HepG2 (cell line): ENCODE measurements at regions not wholly inside any gene's neighbourhood (a gene's known extent, or its start where the extent isn't known, plus 50 kb on each side); places are given as distances from the start of the nearest gene placed in this dataset.

Experiments
- ATAC-seq: fragments of 200-7000 bp; cut with Tn5 transposase; 3 replicates; pipeline ENCODE4 v1.9.1; 2020; ENCODE audit warnings: mild to moderate bottlenecking, moderate library complexity
- BruUV-seq: library from RNA; stranded (reverse); fragments of 400-500 nt; replicated peaks from 2 replicates; lab custom pipeline; 2021; lab: Mats Ljungman, UMichigan
- CTCF ChIA-PET: fragments of 300-600 bp; formaldehyde crosslinking; extraction: SDS; loops from one replicate; lab custom pipeline; 2021; ENCODE audit warnings: low total read pairs, inconsistent platforms, low intra/inter-chr PET ratio; lab: Yijun Ruan, JAX
- POLR2A ChIA-PET: fragments of 350-600 bp; sonication (Branson Sonifier 250); formaldehyde crosslinking; loops from one replicate; lab custom pipeline; 2020; ENCODE audit warnings: antibody characterized with exemption, inconsistent platforms; lab: Yijun Ruan, JAX
- DNase-seq: peaks from one replicate; pipeline ENCODE4 v3.0.0-alpha.2; 2015; ENCODE audit warnings: low spot score
- FAIRE-seq: peaks from 3 replicates; lab custom pipeline; 2011; peaks lifted over from hg19 to GRCh38; lab: Jason Lieb, UNC
- H2AFZ ChIP-seq: one replicate; pipeline ENCODE4 v1.6.1; 2011; ENCODE audit warnings: low read length, inconsistent platforms
- H3K27ac ChIP-seq: fragments of 300-600 bp; 3 replicates; pipeline ENCODE4 v1.8.0; 2011; ENCODE audit warnings: mixed run types, mild to moderate bottlenecking, mixed read lengths, low read length, inconsistent platforms; ENCODE audit not compliant: insufficient read depth; ENCODE audit errors: extremely low read length
- H3K27me3 ChIP-seq, 2 experiments: fragments of 200-600 bp in 1 of 2; 2 replicates in 1 of 2; 3 replicates in 1 of 2; pipeline versions ENCODE4 v1.6.0 to v1.8.0; 2011; ENCODE audit warnings: low read length in 2 of 2, mild to moderate bottlenecking in 2 of 2, moderate library complexity in 2 of 2, inconsistent platforms in 1 of 2; ENCODE audit not compliant: insufficient read depth in 2 of 2, control insufficient read depth in 1 of 2
- H3K36me3 ChIP-seq, 2 experiments: fragments of 200-600 bp in 1 of 2; replicated peaks in 1 of 2; 2 replicates in 1 of 2; 3 replicates in 1 of 2; pipeline versions ENCODE4 v1.5.1 to v1.8.0; 2011; ENCODE audit warnings: low read length in 2 of 2, inconsistent platforms in 1 of 2; ENCODE audit not compliant: insufficient read depth in 2 of 2, control insufficient read depth in 1 of 2
- H3K4me1 ChIP-seq: 2 replicates; pipeline ENCODE4 v1.5.1; 2012; ENCODE audit warnings: low read length, inconsistent platforms; ENCODE audit not compliant: insufficient read depth
- H3K4me2 ChIP-seq: 2 replicates; pipeline ENCODE4 v1.6.0; 2011; ENCODE audit warnings: low read depth, low read length, inconsistent platforms
- H3K4me3 ChIP-seq, 3 experiments: fragments of 200-600 bp in 1 of 3; sonication (generic), shearing (Covaris generic) in 1 of 3; replicated peaks in 1 of 3; 2 replicates each; pipeline ENCODE4 v1.5.1; 2011 to 2016; ENCODE audit warnings: low read length in 3 of 3, inconsistent platforms in 2 of 3, low read depth in 2 of 3, mild to moderate bottlenecking in 2 of 3, control low read depth in 1 of 3, mixed read lengths in 1 of 3; ENCODE audit not compliant: insufficient read depth in 1 of 3
- H3K79me2 ChIP-seq: one replicate; pipeline ENCODE4 v1.6.1; 2011; ENCODE audit warnings: low read length, inconsistent platforms; ENCODE audit not compliant: insufficient read depth
- H3K9ac ChIP-seq: 2 replicates; pipeline ENCODE4 v1.6.0; 2011; ENCODE audit warnings: mild to moderate bottlenecking, low read depth, low read length, inconsistent platforms; ENCODE audit not compliant: insufficient read depth
- H3K9me3 ChIP-seq: 2 replicates; pipeline ENCODE4 v1.5.1; 2012; ENCODE audit warnings: mild to moderate bottlenecking, low read length
- H4K20me1 ChIP-seq: 2 replicates; pipeline ENCODE4 v1.6.0; 2011; ENCODE audit warnings: inconsistent platforms, mild to moderate bottlenecking, low read length, moderate library complexity; ENCODE audit not compliant: insufficient read depth
- CHCHD3 ChIP-seq: sonication (generic); formaldehyde crosslinking; IDR thresholded peaks from 2 replicates; pipeline ENCODE4 v1.8.0; 2022; ENCODE audit warnings: mild to moderate bottlenecking, missing genetic modification reagents, moderate library complexity
- FOXP4 ChIP-seq: sonication (generic); formaldehyde crosslinking; IDR thresholded peaks from 2 replicates; pipeline ENCODE4 v1.4.0; 2020; ENCODE audit warnings: missing genetic modification reagents
- HOXA5 ChIP-seq: sonication (generic); formaldehyde crosslinking; IDR thresholded peaks from 2 replicates; pipeline ENCODE4 v1.4.0; 2020; ENCODE audit warnings: missing genetic modification reagents
- IKZF5 ChIP-seq: IDR thresholded peaks from 2 replicates; pipeline ENCODE4 v1.6.1; 2018; ENCODE audit warnings: missing genetic modification reagents, mild to moderate bottlenecking, missing compliant biosample characterization
- KDM5A ChIP-seq: fragments of 200-600 bp; sonication (generic); IDR thresholded peaks from 2 replicates; pipeline ENCODE4 v1.7.0; 2018; ENCODE audit warnings: antibody characterized with exemption, mild to moderate bottlenecking, low read length, borderline replicate concordance
- REXO4 ChIP-seq: sonication (generic); formaldehyde crosslinking; IDR thresholded peaks from 2 replicates; pipeline ENCODE4 v1.8.0; 2022; ENCODE audit warnings: missing genetic modification reagents, mild to moderate bottlenecking, borderline replicate concordance
- RXRA ChIP-seq: sonication (generic); formaldehyde crosslinking; IDR thresholded peaks from 2 replicates; pipeline ENCODE4 v1.5.1; 2020; ENCODE audit warnings: missing genetic modification reagents
- ZBTB2 ChIP-seq: sonication (generic); formaldehyde crosslinking; IDR thresholded peaks from 2 replicates; pipeline ENCODE4 v1.8.0; 2022; ENCODE audit warnings: low read depth, missing genetic modification reagents
- ZNF570 ChIP-seq: sonication (generic); formaldehyde crosslinking; IDR thresholded peaks from 2 replicates; pipeline ENCODE4 v1.4.0; 2020; ENCODE audit warnings: mild to moderate bottlenecking, missing genetic modification reagents, borderline replicate concordance
- ZNF574 ChIP-seq: sonication (generic); formaldehyde crosslinking; IDR thresholded peaks from 2 replicates; pipeline ENCODE4 v1.4.0; 2020; ENCODE audit warnings: missing genetic modification reagents
- ZNF724P ChIP-seq: sonication (generic); formaldehyde crosslinking; IDR thresholded peaks from 2 replicates; pipeline ENCODE4 v1.8.0; 2022; ENCODE audit warnings: missing genetic modification reagents, borderline replicate concordance
- ZNF737 ChIP-seq: sonication (generic); formaldehyde crosslinking; IDR thresholded peaks from 2 replicates; pipeline ENCODE4 v1.5.0; 2020; ENCODE audit warnings: missing genetic modification reagents, mild to moderate bottlenecking, borderline replicate concordance
- WGBS: methylation state at CpG from one replicate; pipeline ENCODE4 v1.1.6; 2017; ENCODE audit warnings: low lambda C conversion rate; 5-methylcytosine and 5-hydroxymethylcytosine counted together
- in situ Hi-C: cut with HindIII; loops from 2 replicates; pipeline ENCODE4 v1.10.0; 2017; ENCODE audit warnings: low pct_unique_long_range_greater_than_20kb; ENCODE audit not compliant: extremely low pct_ligation_motif_present
- intact Hi-C: fragments of 100-400 bp; cut with micrococcal nuclease; formaldehyde crosslinking; loops from one replicate; pipeline ENCODE4 v1.10.0; 2022; ENCODE audit not compliant: unreplicated experiment

- no peak for TF ChIP-seq CHCHD3
- TF ChIP-seq RXRA (CRISPR knock-in tag) = no peak
- TF ChIP-seq HOXA5 (CRISPR knock-in tag) = no peak
- no peak for TF ChIP-seq ZNF737 (CRISPR knock-in tag)
- no peak for TF ChIP-seq REXO4 (CRISPR knock-in tag)
- no peak for TF ChIP-seq ZNF570 (CRISPR knock-in tag)
- no peak for TF ChIP-seq IKZF5
- no peak for TF ChIP-seq FOXP4 (CRISPR knock-in tag)
Observed at GRCh38 chr1:83718338-83718737, 280.6 kb downstream of the TTLL7 start (continued).

- intact Hi-C loops (loop anchor here (10.0 kb wide), 1 partner anchor 63 kb away; no protein-coding TSS in a partner anchor), in situ Hi-C loops (no loop called here)
- Histone ChIP-seq H3K4me2 (no peak overlapping the region), H3K27me3 (no peaks in the 10 kb centered on the region), H3K4me1 (no peaks in the 10 kb centered on the region), H3K4me3 (no peak overlapping the region), H3K27ac (no peak overlapping the region), H3K9me3 (peaks cover 23% of the 10 kb centered on the region; the same call in 1 of the 2 replicates), H2AFZ (no peak overlapping the region), H3K9ac (no peak overlapping the region), H3K79me2 (no peaks in the 10 kb centered on the region), H4K20me1 (no peaks in the 10 kb centered on the region), H3K36me3 (no peaks in the 10 kb centered on the region)
- CTCF ChIA-PET = no interaction called here
- DNase-seq (no peak), FAIRE-seq (no peak), ATAC-seq (no peak)
- BruUV-seq = no TSS peak
- POLR2A ChIA-PET = no interaction called here
- WGBS = 33% methylated on average over 4 of the region's 4 CpGs
- TF ChIP-seq ZNF574 (CRISPR knock-in tag) (no peak), ZBTB2 (no peak), KDM5A (no peak), ZNF724P (CRISPR knock-in tag) (no peak)
Observed at GRCh38 chr1:83717785-83718184, 281.1 kb downstream of the TTLL7 start.
